Right kidney (tissue), 1 donor: ENCODE measurements at regions not wholly inside any gene's neighbourhood (a gene's known extent, or its start where the extent isn't known, plus 50 kb on each side); places are given as distances from the start of the nearest gene placed in this dataset.

Experiments
- DNase-seq: peaks from one replicate; pipeline ENCODE4 v3.0.0-alpha.2; 2016

DNA sequence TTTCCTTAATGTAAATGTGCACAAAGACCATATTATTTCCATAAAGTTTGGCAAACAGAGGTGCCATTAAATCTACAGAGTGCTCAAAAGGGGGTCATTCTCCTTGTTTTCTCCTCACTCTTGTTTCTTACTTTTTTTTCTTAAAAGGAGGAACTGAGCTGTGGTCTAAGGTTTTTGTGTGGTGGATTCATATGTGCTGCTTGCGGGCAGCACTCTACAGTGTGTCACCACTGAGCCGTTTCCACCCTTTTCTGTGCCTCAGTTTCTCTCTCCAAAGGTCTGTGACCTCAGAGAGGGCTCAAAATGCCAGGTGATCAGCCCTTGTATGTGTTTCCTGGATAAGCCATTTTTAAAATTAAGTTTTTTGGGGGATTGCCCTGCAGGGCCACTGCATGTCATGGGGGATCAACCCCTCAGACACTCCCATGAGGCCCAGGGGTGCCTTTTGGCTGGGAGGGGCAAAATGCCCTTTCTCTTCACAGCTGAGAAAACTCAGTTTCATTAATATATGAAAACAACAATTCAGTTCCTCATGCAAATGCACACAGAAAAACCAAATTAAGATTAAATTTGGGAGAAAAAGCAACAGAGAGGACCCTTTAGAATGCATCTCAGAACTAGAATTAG lies 56.9 kb upstream of the VOPP1 start:
- no peak for DNase-seq

DNA sequence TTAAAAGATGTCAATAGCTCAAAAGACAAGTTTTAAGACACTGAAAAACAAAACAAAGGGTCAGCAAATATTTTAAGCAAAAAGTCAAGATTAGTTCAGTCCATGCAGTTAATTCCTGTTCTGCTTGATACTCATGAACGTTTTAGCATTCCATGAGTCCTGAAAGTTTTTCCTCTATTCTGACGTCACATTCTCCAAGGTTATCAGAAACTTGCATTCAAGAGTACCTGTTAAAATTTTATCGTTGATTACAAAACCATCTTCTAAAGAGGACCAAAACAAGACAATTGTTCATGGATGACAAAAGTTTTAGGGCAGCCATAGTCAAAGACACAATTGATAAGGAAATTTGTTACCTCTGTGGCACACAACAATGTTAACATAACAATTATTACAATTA lies 52.5 kb upstream of the VOPP1 start:
- DNase-seq, result no peak

DNA sequence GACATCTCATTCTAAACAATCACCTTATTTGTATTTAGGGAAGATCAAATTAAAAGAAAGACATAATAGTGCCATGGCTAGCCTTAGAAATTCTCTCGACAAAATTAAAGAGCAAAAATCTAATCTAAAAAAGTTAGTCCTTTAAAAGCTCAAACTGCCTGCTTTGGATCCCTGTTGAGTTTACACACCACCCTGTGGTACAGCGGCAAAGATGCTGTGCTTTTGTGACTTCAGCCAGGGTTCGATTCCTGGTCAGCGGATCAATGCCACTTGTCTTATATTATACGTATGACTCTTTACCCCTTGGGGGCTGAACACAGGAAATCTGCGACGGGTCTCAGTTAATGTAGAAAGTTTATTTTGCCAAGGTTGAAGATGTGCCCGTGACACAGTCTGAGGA lies 51.3 kb upstream of the VOPP1 start:
- DNase-seq, result no peak

DNA sequence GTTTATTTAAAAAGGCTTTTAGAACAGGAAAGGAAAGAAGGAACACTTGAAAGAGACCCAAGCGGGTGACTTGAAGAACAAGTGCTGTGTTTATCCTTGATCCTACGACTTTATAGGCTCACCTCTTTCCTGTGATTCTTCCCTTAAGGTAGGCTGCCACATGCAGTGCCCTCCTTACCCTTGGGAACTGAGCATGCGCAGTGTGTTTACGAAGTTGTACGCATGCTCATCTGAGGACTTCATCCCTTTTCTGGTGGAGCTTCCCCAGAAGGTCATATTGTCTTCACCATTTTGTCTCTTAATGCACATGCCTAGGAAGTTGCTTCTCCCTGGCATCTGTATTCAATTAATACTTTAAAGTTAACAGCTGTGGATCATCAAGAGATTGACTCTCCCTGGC lies 49.9 kb upstream of the VOPP1 start:
- no peak for DNase-seq
